Stimulated activated CD4-positive, alpha-beta T cell treated with anti-CD3 and anti-CD28 coated beads, Interleukin-15, amount 100 ng/mL, for 1 hour (primary cell): ENCODE measurements at regions not wholly inside any gene's neighbourhood (a gene's known extent, or its start where the extent isn't known, plus 50 kb on each side); places are given as distances from the start of the nearest gene placed in this dataset.

Source experiments
- DNase-seq, 2 donors: peaks; one replicate each; pipeline ENCODE4 v3.0.0-alpha.2; 2020; ENCODE audit warnings: low read depth in 1 of 2, low spot score in 1 of 2

DNA sequence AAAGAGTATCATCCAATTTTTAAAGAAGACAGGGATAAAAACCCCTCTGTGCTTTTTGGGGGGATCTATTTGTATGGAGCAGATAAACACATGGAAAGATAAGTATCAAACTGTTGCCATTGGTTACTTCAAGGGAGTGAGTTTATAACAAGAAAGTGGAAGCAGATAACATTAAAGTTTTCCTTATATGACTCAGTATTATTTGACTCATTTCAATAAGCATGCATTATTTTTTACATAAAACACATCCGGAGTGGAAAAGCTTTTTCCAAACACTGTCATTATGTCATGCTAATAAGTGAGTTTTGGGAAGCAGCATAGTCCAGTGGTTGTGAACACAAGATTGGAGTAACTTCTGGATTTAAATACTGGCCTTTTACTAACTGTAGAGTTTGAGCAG, 452.2 kb downstream of the LTN1 start:
- no peak for DNase-seq

DNA sequence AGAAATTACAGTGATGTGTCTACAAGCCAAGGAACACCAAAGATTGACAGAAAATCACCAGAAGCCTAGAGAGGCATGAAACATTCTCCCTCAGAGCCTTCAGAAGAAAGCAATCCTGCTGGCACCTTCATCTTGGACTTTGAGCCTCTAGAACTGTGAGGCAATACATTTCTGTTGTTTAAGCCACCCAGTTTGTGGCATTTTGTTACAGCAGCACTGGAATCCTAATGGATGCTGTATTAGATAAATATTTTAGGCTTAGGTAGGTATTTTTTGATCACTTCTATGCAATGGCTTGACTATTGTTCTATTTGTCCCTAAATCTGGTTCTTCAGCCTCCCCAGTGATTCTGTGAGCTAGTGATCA, 453.1 kb downstream of the LTN1 start:
- DNase-seq: no peak

- no peak for DNase-seq
Measured at GRCh38 chr21:28538987-28539622, 453.6 kb downstream of the LTN1 start.

GRCh38 chr21:28537371-28538079, 455.2 kb downstream of the LTN1 start:
- no peak for DNase-seq

DNA sequence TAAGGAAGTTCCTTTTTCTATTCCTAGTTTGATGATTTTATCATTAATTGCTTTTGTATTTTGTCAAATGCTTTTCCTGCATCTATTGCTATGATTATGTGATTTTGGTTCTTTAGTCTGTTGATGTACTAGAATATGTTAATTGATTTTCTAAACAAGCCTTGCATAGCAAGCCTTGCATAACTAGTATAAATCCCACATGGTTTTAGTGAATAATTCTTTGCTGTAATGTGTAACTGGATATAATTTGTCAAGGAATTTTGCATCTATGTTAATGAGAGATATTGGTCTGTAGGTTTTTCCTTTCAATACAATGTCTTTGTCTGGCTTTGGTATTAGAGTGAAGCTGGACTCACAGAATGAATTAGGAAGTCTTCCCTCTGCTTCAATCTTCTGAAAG, 460.2 kb downstream of the LTN1 start:
- DNase-seq: no peak

DNA sequence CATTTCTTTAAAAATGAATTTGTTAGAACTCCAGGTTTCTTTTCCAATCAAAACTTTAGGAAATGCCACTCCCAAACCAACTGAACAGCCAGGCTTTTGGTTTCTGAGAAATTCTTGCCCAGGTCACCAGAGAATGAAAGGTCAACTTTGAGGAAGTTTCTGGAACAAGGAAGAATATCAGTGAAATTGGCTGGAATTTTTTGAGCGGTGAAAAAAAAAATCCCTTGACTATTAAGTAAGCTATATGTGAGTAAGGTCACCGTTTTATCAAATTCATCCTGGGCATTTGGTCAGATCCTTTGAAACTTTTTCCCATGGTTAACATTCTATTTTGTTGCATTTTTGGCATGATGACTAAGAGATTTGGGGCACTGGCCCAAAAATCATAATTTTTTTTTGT, 469.3 kb downstream of the LTN1 start:
- DNase-seq: no peak

GRCh38 chr21:28522014-28522799, 470.5 kb downstream of the LTN1 start:
- no peak for DNase-seq

- no peak for DNase-seq
Measured at GRCh38 chr21:28518630-28519029, 474.0 kb downstream of the LTN1 start.

- peak; percentile 4 to 37 for DNase-seq
Measured at GRCh38 chr21:28516991-28517592, 475.6 kb downstream of the LTN1 start.

DNA sequence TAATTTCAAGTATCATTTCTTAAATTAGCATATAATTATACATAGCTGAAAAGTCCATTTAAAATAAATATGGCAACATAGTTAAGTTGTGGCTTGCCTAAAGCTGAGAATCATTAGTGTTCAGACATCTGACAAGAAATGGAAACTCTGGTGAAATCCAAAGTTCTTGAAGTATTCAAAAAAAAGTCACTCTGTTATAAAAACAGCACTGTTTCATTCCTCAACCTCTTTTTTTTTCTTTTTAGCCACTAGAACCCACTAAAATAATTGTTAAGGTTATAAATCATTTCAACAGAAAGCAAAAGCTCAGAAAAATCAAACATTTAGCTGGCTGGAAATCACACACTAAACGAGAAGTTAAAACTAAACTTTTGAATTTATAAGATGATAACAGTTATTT, 476.7 kb downstream of the LTN1 start:
- no peak for DNase-seq

- DNase-seq: no peak
Measured at GRCh38 chr21:28513428-28513827, 479.2 kb downstream of the LTN1 start.

- no peak for DNase-seq
Measured at GRCh38 chr21:28509031-28509430, 483.6 kb downstream of the LTN1 start.

DNA sequence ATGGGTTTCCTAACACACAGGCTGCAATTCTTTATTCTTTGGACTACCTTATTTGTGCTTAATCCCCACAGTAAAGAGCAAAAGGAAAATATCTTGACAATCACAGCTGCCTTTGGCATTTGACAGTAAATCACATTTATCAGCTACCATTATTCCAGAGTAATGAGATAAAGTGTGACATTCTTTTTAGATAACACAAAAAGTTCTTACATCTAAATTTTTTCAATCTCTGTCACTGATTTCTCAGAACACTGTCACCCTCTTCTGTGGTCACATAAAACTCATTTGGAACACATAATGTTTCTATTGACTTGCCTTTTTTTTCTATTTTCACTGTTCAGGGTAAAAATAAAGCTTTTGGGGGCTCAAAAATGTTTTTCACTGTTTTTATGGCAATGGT, 484.6 kb downstream of the LTN1 start:
- no peak for DNase-seq

GRCh38 chr21:28496517-28496916, 496.2 kb downstream of the LTN1 start:
- DNase-seq: no peak

DNA sequence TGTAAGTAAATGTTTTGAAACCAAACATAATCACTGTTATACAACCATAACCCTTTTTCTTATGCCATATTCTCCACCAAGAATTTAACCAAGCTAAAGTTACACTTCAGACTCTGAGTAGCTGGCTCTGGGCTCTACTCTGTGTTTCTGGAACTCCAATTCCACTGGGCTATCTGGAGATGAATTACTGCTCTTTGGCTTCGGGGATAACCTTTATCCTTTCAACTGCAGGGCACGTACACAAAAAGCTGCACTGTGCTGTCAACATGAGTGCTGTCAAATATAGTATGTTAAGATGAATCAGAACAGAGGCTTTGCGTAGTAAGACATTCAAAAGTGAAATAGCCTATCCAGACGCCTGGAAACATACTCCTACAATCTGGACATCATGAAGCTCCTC, 500.6 kb downstream of the LTN1 start:
- DNase-seq: no peak

DNA sequence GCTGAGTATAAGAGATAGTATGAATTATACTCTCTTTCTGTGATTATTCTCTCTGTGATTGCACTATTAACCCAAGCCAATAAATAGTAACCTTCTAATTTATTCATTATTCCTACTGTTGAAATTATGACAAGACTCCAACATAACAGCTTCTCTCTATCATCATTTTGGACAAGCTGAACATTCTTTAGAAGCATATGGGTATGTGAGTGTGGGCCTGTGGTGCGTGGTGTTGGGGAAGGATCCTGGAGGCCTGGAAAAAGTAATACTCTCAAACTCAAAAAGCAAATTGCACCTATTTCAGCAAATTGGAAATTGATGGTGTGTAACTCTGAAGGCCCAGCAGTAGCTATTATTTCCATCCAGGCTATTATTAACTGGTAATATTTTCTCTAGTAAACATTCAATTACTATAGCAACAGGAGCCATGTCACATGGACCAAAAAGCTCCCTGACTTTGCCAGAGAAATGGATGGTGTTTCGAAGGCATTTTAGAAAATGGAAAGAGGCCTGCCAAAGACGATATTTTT, 502.8 kb downstream of the LTN1 start:
- DNase-seq: no peak

DNA sequence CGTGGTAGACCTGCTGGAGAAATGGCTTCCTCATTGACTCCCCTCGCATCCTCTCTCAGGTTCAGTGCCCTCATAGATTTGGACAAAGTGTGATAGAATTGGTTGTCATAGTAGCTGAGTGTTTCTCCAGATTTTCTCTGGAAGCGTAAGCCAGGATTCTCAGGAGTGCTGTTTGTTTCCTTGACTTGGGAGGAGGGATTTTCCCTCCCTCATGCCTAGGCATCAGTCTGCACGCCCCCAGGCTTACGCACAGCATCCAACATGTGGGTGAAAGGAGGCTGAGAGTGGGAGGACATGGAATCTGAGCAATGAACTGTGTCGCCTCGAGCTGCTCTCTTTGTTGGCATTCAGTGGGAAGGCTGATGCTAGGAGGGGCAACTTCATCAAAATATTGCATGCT, 503.5 kb downstream of the LTN1 start:
- no peak for DNase-seq

- DNase-seq: no peak
Measured at GRCh38 chr21:28487455-28488070, 505.1 kb downstream of the LTN1 start.

- no peak for DNase-seq
Measured at GRCh38 chr21:28485301-28486022, 507.2 kb downstream of the LTN1 start.

GRCh38 chr21:28483301-28484035, 509.2 kb downstream of the LTN1 start:
- no peak for DNase-seq
